HK-2 (cell line): ENCODE measurements at regions not wholly inside any gene's neighbourhood (a gene's known extent, or its start where the extent isn't known, plus 50 kb on each side); places are given as distances from the start of the nearest gene placed in this dataset.

Experiments used
- DNase-seq: peaks from one replicate; pipeline ENCODE4 v3.0.0-alpha.2; 2018; ENCODE audit not compliant: unreplicated experiment

DNA sequence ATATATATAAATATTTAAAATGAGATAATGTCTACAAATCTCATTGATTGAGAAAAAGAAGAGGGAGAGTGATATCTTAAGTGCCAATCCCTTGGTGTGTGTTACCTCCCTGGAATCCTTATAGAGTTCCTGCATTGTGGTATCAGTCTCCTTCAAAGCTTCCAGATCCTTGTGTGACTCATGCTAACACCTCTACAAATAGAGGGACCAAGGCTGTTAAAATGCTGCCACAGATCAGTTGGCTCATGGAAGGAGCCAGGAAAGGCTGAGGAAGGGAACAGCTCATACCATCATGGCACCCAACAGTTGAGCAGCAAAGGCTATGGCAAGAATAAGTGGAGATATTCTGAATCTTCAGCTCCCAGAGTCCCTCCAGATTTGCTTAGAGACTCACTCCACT lies 163.6 kb upstream of the ISX start:
- no peak for DNase-seq

DNA sequence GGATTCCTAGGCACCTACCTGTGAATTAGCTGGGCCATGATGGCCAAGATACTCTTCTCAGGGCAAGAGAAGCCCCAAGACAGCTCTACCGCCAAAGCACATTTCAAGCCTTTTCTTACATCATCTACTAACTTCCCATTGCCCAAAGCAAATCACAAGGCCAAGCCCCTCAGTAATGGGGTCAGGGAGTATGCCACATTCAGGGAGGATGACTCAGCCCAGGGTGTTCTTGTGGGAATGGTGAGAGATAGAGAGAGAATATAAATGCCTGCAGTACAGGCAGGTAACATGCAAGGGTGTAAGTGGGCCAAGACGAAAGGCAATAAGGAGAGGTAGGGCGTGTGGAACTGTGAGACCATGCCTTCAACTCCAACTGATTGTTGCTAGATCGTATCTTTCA lies 162.5 kb upstream of the ISX start:
- DNase-seq, result no peak

DNA sequence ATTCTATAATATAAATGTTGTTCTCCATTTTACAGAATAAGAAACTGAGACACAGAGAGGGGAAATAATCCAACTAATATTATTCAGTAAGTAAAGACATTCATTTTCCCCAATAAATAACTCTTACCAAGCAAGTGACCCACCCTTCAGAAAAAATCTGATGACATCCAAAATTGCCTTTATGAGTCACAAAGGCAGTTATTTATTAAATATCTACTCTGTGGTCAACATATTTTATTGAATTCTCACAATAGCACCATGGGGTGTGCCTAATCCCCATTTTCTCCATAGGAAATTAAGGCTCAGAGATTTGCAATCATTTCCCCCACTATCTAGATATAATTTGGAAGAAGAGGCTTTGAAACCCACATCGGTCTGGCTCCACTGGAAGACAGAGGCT lies 161.5 kb upstream of the ISX start:
- DNase-seq, result no peak

DNA sequence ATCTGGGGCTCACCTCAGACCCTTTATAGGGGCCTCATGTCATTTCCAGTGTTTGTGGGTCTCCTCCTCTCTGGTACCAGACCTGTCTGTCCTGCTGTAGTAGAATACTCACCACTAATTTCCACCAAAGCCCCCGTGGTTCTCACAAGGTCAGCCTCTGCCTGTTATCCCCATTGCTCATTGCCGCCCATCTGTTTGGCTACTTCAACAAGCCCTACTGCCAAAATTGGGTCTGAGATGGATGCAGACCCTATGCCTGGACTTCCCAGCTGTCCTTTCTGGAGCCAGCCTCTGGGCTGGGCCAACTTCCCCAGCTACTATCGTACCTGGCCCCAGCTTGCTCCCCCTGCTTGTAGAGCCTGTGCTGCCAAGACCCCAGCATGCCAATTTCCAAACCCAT lies 152.1 kb upstream of the ISX start:
- no peak for DNase-seq

DNA sequence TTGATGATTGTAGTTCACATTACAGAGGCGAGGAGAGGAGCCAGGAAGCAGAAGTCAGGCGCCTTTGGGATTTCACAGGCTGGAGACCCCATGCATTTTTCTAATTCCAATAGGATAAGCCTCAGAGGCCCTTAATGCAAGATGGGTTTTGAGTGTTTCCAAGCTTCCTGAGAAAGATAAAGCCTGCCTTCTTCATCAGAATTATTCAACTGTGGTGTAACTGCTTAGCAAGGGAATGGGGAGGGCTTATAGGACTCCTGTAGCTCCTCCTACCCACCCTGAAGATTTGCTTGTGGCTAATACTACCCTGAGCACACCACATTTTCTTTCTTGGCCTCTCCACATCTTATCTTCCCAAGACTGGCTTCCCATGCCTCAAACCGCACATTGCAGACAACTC lies 151.1 kb upstream of the ISX start:
- no peak for DNase-seq

DNA sequence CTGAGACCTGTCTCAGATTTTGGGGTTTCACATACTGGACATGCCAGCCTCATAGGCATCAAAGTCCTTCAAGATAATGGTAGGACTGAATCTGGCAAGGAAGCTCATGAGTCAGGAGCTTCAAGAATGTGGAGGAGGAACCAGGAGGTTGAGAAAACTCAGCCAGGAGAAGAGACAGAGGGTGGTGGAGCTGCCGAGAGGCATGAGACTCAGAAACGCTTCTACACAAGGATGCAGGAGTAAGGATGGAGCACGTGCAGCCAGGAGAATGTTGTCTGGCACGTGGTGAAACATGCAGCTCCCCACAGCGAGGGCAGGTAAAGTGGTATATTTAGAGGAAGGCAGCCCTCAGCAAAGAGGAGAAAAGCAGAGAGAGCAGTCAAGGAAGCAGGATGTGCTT lies 148.7 kb upstream of the ISX start:
- no peak for DNase-seq

DNA sequence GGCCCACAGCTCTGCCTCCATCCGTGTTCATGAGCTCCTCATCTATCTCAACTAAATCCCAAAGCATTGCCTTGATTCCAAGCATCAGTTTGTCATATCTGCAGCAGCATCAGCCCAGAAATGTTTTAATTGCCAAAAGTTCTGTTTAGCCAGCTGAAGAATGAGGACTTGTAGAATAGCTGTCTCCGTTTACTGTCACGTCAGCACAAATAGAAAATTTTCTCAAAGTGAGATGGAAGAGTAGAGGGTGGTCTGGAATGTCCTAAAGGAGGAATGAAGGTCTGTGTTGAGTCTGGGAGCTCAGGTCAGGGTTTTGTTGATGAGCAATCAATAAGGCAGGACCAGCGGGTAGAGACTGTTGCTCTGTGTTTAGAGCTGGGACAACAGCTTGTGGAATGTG lies 134.9 kb upstream of the ISX start:
- no peak for DNase-seq

DNA sequence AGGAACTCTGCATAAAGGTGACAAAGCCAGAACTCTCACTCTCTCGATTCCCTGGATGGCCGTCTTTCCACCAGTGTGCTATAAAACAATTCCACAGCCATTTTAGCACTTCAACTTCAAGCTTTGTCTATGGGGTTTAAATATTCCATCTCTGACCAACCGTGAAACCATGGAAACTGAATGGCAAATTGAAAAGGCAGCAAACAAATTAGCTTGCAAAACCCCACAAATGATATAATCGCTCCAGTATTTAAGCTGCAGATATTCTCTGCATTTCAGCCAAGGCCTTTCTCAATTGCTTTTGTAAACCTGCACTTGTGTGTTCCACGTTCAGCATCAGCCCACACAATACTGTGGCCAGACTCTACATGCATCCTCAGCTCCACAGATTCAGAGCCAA lies 131.7 kb upstream of the ISX start:
- DNase-seq, result no peak

DNA sequence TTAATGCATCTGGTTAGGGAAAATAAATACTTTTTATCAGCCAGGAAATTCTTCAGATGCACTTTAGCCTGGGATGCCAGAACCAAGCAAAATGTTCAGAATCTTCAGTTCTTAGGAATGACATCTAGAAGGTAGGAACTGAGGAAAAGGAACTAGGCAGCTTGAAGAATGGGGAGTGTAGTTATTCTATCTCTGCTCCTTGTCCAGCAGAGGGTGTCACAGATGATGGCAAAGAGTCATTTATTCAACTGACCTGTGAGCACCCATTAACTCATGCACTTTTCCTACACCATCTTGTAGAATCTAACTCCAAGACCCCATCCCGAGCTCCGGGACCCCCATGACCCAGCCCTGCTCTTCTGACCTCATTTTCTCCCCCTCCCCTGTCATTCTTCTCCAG lies 122.1 kb upstream of the ISX start:
- DNase-seq, result no peak

DNA sequence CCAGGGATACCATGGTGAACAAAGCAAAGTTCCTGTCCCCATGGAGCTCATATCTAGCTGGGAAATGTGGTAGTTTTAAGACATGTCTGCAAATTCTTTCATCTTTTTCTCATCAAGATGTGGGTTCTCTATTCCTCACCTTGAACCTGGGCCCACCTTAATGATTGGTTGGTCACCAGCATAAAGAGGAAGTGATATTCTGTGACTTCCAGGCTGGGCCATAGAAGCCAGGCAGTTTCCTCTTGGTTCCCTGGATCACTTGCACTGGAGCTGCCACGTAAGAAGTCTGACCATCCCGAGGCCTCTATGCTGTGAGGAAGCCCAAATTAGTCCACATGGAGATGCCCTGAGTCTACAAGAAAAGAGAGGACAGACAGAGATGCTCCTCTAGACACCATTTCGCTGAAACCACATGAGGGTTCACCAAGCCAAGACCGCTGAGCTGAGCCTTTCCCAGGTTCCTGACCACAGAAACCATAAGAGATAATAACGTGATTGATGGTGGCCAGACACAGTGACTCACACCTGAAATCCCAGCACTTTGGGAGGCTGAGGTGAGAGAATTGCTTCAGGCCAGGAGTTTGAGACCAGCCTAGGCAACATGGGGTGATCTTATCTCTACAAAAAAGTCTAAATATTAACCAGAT lies 119.5 kb upstream of the ISX start:
- peak; percentile 7 for DNase-seq

DNA sequence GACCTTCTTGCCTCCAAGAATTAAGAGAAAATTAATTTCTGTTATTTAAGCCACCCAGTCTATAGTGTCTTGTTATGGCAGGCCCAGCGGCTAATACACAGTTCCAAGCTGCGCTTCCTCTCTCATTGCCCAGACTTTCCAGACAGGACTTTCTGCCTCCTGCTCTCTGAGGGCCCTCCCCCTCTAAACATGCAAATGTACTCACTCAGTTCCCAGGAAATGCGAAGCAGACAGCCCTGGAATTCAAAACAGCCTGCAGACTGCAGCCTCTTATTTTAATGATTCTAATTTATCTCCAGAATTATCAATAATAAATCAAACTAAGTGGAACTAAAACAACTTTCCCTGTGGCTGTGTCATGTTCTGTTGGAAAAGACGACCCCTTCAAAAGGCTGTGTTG lies 115.5 kb upstream of the ISX start:
- DNase-seq, result no peak

DNA sequence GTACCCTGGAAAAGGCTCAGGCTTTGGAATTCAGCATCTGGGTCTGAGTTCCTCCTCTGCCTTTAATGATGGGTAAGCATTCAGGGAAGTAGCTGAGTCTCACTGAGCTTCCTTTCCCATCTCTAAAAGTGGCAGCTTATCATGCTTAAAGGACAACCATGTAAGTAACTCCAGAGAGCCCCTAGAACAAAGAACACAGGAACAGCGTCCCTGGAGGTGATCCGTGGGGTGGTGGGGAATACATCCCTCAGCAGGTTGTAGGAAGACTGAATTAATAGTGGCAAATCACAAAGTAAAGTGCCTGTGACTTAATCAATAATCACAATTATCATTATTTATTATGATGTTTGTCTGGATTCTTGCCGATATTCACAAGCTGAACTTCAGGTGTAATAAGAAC lies 114.7 kb upstream of the ISX start:
- DNase-seq, result no peak

DNA sequence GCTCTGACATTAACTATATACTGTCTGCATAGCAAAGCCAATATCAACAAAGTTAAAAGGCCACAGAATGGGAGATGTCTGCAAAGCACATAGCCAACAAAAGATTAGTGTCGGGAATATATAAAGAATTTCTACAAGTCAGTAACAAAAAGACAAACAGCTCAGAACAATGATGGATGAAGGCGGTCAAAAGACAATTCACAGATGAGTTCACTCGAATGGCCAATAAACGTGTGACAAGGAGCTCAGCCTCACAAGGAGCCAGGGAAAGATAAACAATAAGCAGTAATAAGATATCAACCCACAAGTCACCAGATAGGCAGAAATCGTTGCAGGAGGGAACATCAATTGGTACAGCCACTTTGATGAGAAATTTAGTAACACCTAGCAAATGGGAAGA lies 106.0 kb upstream of the ISX start:
- no peak for DNase-seq

DNA sequence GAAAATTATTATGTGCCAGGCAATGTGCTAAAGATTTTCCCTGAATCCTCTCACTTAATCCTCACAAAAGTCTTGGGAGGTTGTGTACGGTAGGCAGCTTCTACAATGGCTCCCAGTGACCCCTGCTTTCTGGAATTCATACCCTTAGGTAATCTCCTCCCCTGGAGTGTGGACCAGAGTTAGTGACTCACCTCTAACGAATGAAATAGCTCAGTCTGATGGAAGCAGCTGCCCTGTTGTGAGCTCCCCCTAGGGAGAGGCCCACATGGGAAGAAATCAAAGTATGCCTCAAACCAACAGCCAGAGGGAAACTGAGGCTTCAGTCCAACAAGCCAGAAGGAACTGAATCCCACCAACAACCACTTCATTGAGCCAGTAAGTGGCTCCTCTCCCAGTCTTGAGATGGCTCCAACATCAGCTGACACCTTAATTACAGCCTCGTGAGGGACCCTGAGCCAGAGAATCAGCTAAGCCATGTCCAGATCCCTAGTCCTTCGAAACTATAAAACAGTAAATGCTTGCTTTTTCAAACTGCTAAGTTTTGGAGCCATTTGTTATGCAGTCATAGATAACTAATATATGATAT lies 98.9 kb upstream of the ISX start:
- peak; percentile 22 for DNase-seq

DNA sequence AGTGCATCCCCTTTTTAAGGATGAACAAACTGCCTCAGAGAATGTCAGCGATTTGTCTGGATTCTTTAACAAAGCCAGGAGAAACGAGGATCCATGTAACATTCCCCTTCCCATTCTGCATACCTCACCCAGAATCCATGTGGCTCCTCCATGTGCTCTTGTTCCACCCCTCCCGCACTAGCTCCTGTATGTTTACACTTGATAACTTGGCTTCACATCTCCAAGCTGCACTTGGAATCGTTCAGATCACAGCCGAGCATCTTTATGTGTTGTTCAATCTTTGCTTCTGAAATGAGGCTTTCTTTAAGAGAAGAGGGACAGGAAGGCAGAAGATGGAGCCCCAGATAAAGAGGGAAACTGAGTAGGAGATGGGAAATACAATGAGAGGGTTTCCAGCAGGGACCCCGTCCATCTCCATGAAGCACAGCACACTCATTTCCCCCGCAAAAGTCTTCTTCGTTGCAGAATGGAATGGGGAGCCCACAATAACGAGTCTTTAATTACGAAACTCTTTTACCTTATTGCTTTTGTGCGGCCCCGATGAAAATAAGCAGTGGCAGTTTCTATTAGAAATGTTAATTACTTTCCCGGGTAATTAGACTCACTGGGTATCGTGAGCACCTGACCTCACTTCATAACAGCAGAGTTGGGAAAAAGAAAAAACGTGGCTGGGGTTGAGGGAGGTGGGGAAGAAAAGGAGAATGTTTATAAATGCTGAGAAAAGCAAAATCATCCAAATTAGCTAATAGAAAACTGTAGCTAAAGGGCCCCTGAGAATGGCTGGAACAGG lies 96.8 kb upstream of the ISX start:
- no peak for DNase-seq

DNA sequence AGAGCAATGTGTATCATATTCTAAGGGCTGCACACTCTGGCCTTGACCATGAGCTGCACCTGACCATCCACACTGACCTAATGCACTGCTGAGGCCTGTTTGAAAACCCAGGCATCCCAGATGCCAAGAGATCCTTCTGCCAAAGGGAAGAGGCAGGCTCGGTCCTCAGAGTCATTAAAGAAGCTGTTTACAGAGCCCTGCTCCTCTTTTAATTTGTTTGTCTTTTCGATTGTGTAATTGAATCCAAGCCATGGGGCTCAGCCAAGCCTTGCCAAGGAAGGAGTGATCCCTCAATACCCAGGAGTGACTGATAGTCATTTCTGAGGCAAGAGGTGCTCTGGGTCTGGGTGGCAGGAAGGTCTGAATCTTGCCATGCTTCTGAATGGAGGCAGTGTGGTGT lies 94.5 kb upstream of the ISX start:
- no peak for DNase-seq

DNA sequence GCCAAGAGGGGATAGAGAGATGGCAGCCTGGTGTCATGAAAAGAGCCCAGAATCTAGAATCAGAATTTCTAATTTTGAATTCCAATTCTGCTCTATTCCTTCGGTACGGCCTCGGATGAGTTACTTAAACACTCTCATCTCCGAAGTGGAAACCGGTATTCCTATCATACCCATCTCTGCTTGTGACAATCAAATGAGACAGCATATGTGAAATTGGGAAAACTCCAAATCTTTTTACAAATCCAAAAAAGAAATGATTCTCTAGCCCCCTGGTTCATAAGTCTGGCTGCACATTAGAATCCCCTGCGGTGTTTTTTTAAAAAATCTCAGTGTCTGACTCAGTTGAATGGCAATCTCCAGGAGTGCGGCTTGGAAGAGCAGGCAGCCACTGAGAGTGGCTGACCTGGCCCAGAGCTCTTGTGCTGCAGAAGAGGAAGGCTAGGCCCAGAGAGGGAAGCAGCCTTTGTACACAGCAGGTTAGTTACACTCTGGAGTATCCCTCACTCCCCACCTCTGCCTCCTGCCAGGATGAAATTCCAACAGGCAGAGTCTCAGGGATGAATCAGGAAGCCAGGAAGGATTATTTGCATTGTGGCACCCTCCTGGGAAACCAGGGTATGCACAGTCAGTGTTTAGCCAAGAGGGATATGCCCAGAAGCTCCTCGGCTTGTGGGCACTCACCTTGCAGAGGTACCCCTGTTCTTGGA lies 93.6 kb upstream of the ISX start:
- no peak for DNase-seq

DNA sequence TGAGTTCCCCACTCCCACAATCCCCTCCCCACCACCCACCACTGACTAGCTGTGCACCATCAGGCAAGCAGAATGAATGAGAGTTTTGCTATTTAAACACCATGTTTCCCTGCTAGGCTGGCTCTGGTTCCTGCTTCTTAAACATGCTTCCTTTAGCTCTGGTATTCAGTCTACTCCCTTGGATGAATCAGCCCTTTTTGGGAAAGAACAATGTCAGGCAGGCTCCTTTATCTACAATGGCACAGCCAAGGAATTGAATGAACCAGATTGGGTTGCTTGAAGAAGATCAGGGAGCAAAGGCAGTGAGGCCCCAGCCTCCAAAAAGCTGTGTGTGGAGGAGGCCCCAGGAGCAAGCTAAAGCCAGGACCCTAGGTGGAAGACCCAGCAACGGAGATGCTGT lies 92.9 kb upstream of the ISX start:
- DNase-seq, result no peak

DNA sequence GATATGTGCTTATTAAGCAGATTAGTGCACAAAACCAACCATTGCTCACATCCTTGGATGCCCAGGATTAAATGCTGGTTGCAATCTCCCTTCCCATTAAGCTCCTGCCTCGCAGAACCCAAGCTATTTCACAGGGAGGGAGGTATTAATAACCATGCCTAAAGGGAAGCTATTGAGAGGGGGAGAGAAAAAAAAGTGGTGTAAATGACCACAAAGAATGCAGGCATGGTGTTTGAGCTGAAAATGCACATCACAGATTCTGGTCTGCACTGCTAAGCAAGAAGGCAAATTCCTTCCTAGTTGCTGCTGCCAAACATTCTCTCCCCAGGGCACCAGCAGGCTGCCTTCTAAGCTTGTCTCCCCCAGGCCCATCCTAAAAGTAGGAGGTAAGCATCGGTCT lies 92.0 kb upstream of the ISX start:
- DNase-seq, result no peak

DNA sequence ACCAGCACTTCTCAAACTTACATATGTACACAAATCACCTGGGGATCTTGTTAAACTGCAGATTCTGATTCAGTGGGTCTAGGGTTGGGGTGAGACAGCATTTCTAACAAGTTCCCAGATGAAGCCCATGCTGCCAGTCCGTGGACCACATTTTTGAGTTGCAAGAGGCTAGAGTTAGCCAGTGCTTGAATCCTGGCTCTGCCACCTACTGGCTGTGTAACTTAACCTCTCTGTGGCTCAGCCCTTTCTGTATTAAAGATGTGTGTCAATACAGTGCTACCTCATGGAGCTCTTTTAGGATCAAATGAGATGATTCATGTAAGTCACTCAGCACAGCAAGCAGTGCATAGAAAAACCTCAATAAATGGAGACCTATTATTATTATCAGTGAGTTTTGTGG lies 90.2 kb upstream of the ISX start:
- DNase-seq, result no peak

DNA sequence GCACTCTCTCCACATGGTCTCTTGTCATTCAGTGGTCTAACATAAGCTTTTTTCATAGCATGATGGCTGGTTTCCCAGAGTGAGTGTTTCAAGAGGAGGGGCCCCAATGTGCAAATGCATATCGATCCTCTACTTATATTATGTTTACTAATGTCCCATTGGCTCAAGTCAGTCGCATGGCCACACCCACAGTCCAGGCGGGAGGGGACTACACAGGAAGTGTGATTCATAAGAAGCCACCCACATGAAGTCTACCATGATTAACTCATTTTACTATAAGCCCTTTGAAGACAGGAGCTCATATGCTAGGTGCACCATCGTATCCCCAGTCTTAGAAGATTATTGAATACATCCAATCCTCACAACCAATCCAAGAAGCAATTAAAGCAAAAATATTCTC lies 89.5 kb upstream of the ISX start:
- no peak for DNase-seq

DNA sequence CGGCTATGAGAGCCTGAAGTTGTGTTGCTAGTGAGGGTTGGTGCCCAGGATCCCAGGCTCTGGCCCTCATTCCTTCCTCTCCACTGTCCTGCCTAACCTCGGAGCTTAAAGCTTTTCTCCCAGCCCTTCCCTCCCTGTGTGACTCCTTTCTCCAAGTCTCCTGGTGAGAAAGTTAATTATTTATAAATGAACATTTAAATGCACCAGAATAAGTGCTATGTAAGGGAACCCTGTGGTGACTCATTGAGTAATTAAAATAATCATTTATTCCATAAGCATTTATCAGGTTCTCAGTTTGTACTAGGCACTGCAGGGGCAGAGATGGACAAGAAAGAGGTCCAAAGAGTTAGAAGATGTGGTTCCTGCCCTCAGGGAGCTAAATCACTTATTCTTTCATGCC lies 89.1 kb upstream of the ISX start:
- no peak for DNase-seq

DNA sequence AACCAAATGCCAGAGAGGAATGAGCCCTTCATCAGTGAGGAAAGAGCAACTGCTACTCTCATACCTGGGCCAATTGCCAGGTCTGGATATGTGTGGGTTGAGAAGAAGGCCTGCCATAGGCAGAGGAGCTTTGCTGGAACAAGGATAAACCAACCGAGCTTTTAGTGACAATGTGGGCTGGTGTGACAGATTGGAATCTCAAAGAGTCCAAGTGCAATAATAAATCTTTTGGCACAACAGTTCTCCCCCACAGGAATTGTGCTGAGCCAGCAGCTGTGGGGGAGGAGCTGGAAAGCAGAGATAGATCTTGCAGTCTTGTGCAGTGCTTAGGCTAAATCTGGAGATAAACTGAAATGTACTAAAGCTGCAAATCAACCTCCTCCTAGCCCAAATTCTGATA lies 79.4 kb upstream of the ISX start:
- DNase-seq, result no peak
